HepG2 (cell line): ENCODE measurements at regions not wholly inside any gene's neighbourhood (a gene's known extent, or its start where the extent isn't known, plus 50 kb on each side); places are given as distances from the start of the nearest gene placed in this dataset.

Experiments used
- CTCF ChIP-seq: sonication (generic); formaldehyde crosslinking; IDR thresholded peaks from 2 replicates; pipeline ENCODE4 v1.5.0; 2020; ENCODE audit warnings: mild to moderate bottlenecking, missing genetic modification reagents, moderate library complexity
- E2F5 ChIP-seq: sonication (generic); formaldehyde crosslinking; conservative IDR thresholded peaks from 2 replicates; pipeline ENCODE4 v1.4.0; 2020; ENCODE audit warnings: missing genetic modification reagents
- EP300 ChIP-seq, 3 experiments: sonication (generic) in 1 of 3; formaldehyde crosslinking in 1 of 3; IDR thresholded peaks; 2 replicates each; pipeline versions ENCODE4 v1.5.1 to v1.6.1; 2011 to 2020; ENCODE audit warnings: low read depth in 2 of 3, low read length in 2 of 3, borderline replicate concordance in 1 of 3, improper control_type of control experiment in 1 of 3, mild to moderate bottlenecking in 1 of 3, missing genetic modification reagents in 1 of 3, moderate library complexity in 1 of 3
- FOXA1 ChIP-seq, 2 experiments: fragments of 450-650 bp in 1 of 2; sonication (generic) in 1 of 2; formaldehyde crosslinking in 1 of 2; IDR thresholded peaks; 2 replicates each; pipeline versions ENCODE4 v1.4.0 to v1.6.1; 2016 to 2020; ENCODE audit warnings: missing genetic modification reagents in 1 of 2
- FOXJ3 ChIP-seq: sonication (generic); formaldehyde crosslinking; IDR thresholded peaks from 2 replicates; pipeline ENCODE4 v1.4.0; 2020; ENCODE audit warnings: missing genetic modification reagents, mild to moderate bottlenecking, borderline replicate concordance
- GABPA ChIP-seq, 2 experiments: IDR thresholded peaks; 2 replicates each; pipeline ENCODE4 v1.6.1; 2011 to 2016; ENCODE audit warnings: low read depth in 2 of 2, low read length in 1 of 2, missing biosample characterization in 1 of 2, missing genetic modification characterization in 1 of 2
- POLR2A ChIP-seq, 2 experiments: IDR thresholded peaks; 2 replicates each; pipeline ENCODE4 v1.6.1; 2011; ENCODE audit warnings: low read depth in 2 of 2, low read length in 2 of 2, mild to moderate bottlenecking in 1 of 2, moderate library complexity in 1 of 2; ENCODE audit not compliant: insufficient read depth in 1 of 2
- REST ChIP-seq, 2 experiments: IDR thresholded peaks; 2 replicates each; pipeline ENCODE4 v1.6.1; 2011 to 2012; ENCODE audit warnings: low read length in 2 of 2, borderline replicate concordance in 1 of 2, low read depth in 1 of 2, mild to moderate bottlenecking in 1 of 2, moderate library complexity in 1 of 2
- THAP7 ChIP-seq: sonication (generic); formaldehyde crosslinking; IDR thresholded peaks from 2 replicates; pipeline ENCODE4 v1.8.1; 2023; ENCODE audit warnings: mild to moderate bottlenecking, missing genetic modification reagents
- ZNF124 ChIP-seq: sonication (generic); formaldehyde crosslinking; IDR thresholded peaks from 2 replicates; pipeline ENCODE4 v1.4.0; 2020; ENCODE audit warnings: missing genetic modification reagents
- ZNF318 ChIP-seq: sonication (generic); formaldehyde crosslinking; IDR thresholded peaks from 2 replicates; pipeline ENCODE4 v1.4.0; 2020; ENCODE audit warnings: mild to moderate bottlenecking, missing genetic modification reagents
- ZNF644 ChIP-seq: IDR thresholded peaks from 2 replicates; pipeline ENCODE4 v1.6.1; 2016; ENCODE audit warnings: low read depth
- ZNF691 ChIP-seq: sonication (generic); formaldehyde crosslinking; IDR thresholded peaks from 2 replicates; pipeline ENCODE4 v1.4.0; 2020; ENCODE audit warnings: missing genetic modification reagents, low read depth, mild to moderate bottlenecking, borderline replicate concordance

- TF ChIP-seq ZNF644 (CRISPR knock-in tag) (no peak), FOXA1 (IDR thresholded peaks at IDR 0.05) (no peak), FOXA1 (CRISPR knock-in tag; IDR thresholded peaks at IDR 0.05) (no peak), FOXJ3 (no peak), E2F5 (no peak), ZNF691 (CRISPR knock-in tag) (no peak), GABPA (IDR thresholded peaks at IDR 0.05; ENCODE audit: low read depth, low read length) (no peak), GABPA (CRISPR knock-in tag; IDR thresholded peaks at IDR 0.05; ENCODE audit: low read depth) (no peak), POLR2A (IDR thresholded peaks at IDR 0.05; ENCODE audit: insufficient read depth in 1 of 2, low read depth in 2 of 2, low read length in 2 of 2) (no peak), CTCF (CRISPR knock-in tag) (no peak), THAP7 (CRISPR knock-in tag) (no peak), EP300 (IDR thresholded peaks at IDR 0.05; ENCODE audit: low read depth in 2 of 2, low read length in 2 of 2) (no peak), EP300 (CRISPR knock-in tag; IDR thresholded peaks at IDR 0.05; ENCODE audit: borderline replicate concordance) (no peak), ZNF124 (CRISPR knock-in tag) (no peak), REST (IDR thresholded peaks at IDR 0.05; ENCODE audit: borderline replicate concordance in 1 of 2, low read depth in 1 of 2, low read length in 2 of 2) (no peak), ZNF318 (CRISPR knock-in tag) (no peak)
Measured at GRCh38 chr5:5708367-5708919, 286.0 kb downstream of the ICE1 start.
